ENCODE measurements at regions not wholly inside any gene's neighbourhood (a gene's known extent, or its start where the extent isn't known, plus 50 kb on each side); places are given as distances from the start of the nearest gene placed in this dataset.

- Mint-ChIP-seq H3K27ac (no peak overlapping the region), H3K4me3 (no peak overlapping the region), H3K4me1 (ENCODE audit: low read depth) (no peaks in the 10 kb centered on the region), H3K9me3 (peaks cover 22% of the 10 kb centered on the region), H3K36me3 (ENCODE audit: low read depth) (no peaks in the 10 kb centered on the region), H3K27me3 (ENCODE audit: low read depth) (no peaks in the 10 kb centered on the region)
Measured at GRCh38 chr5:125587631-125588030, 835.6 kb upstream of the GRAMD2B start.

DNA sequence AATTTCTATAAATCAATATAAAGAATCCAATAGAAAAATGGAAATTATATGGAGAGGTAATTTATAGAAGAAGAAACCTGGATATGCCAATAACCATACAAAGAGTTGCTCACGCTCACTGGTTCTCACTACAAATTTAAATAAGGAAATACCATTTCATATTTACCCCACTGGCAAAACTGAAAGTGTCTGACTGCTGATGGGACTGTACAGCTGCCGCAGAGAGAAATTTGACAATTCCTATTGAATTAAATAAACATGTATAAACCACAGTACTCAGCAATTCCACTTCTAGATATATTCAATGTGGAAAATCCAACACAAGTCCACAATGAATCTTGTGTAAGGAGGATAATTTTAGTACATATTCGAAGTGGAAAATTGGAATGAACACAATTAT is 830.4 kb upstream of the GRAMD2B start:
- Mint-ChIP-seq H3K27ac (no peak overlapping the region), H3K4me3 (no peak overlapping the region), H3K27me3 (ENCODE audit: low read depth) (no peaks in the 10 kb centered on the region), H3K4me1 (ENCODE audit: low read depth) (no peaks in the 10 kb centered on the region), H3K9me3 (peaks cover 7% of the 10 kb centered on the region), H3K36me3 (ENCODE audit: low read depth) (no peaks in the 10 kb centered on the region)

- Mint-ChIP-seq H3K27ac (no peak overlapping the region), H3K4me1 (ENCODE audit: low read depth) (no peaks in the 10 kb centered on the region), H3K9me3 (peaks cover 6% of the 10 kb centered on the region), H3K36me3 (ENCODE audit: low read depth) (no peaks in the 10 kb centered on the region), H3K4me3 (no peak overlapping the region), H3K27me3 (ENCODE audit: low read depth) (no peaks in the 10 kb centered on the region)
Measured at GRCh38 chr5:125595095-125595494, 828.1 kb upstream of the GRAMD2B start.

DNA sequence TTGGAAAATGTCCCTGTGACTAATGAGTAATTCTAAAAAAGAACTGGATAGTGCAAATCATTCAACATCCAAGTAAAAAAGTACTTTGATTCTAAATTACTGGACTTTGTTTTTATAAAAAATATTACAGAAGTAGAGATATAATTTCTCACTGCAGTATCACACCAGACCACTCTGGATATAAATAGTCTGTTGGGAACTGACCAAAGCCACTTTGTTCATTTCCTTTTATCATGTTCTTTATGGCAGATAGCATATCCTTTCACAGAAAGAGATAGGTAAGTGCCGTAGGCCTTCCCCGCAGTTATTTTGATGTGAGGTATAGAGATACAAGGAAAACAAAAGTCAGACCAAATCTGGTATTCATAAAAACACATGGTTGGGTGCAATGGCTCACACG is 827.4 kb upstream of the GRAMD2B start:
- no peaks in the 10 kb centered on the region for H3K27me3 Mint-ChIP-seq (ENCODE audit: low read depth)

GRCh38 chr5:125597338-125597737 is 825.9 kb upstream of the GRAMD2B start:
- H3K36me3 Mint-ChIP-seq (ENCODE audit: low read depth), result no peaks in the 10 kb centered on the region
- H3K4me1 Mint-ChIP-seq (ENCODE audit: low read depth), result no peaks in the 10 kb centered on the region
- H3K4me3 Mint-ChIP-seq, result no peak overlapping the region
- H3K27ac Mint-ChIP-seq, result no peak overlapping the region
- no peaks in the 10 kb centered on the region for H3K9me3 Mint-ChIP-seq
- H3K27me3 Mint-ChIP-seq (ENCODE audit: low read depth), result no peaks in the 10 kb centered on the region

More for the DNA sequence above, 827.4 kb upstream of the GRAMD2B start:
- peaks cover 4% of the 10 kb centered on the region for H3K9me3 Mint-ChIP-seq
- no peaks in the 10 kb centered on the region for H3K4me1 Mint-ChIP-seq (ENCODE audit: low read depth)
- H3K36me3 Mint-ChIP-seq (ENCODE audit: low read depth), result no peaks in the 10 kb centered on the region
- no peak overlapping the region for H3K27ac Mint-ChIP-seq
- no peak overlapping the region for H3K4me3 Mint-ChIP-seq

DNA sequence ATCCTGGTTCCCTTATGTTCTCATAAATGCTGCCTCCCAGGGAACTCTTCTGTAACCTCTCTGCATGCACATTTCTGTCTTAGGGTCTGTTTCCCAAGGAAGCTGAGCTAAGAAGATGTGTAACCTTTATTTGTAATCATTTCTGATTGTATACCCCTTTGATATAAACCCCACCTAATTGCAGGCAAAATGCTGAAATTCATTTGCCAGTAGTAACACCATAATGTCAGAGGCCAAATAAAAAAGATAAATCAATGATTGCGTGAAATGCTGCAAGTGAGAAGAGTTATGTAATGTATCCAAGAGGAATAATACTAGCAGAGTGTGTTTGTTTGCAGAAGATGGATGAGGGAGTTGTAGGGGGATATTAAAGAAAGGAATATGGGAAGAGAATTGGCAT is 822.6 kb upstream of the GRAMD2B start:
- no peaks in the 10 kb centered on the region for H3K4me1 Mint-ChIP-seq (ENCODE audit: low read depth)
- H3K36me3 Mint-ChIP-seq (ENCODE audit: low read depth), result no peaks in the 10 kb centered on the region
- H3K9me3 Mint-ChIP-seq, result no peaks in the 10 kb centered on the region
- no peak overlapping the region for H3K27ac Mint-ChIP-seq
- H3K27me3 Mint-ChIP-seq (ENCODE audit: low read depth), result no peaks in the 10 kb centered on the region
- H3K4me3 Mint-ChIP-seq, result no peak overlapping the region

DNA sequence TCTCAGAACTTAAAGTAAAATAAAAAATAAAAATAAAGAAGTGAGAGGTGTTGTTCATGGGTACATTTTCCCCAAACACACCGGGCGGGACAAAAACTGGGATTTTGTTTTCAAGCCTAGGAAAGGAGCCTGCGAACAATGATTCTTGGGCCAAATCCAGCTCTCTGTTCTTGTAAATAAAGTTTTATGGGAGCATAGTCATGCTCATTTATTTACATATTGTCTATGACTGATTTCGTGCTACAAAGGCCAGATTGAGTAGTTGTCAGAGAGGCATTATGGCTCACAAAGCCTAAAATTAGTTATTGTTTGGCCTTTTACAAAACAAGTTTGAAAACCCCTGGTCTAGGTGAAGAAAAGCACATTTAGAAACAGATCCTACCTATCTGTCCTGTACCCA is 821.0 kb upstream of the GRAMD2B start:
- H3K27me3 Mint-ChIP-seq (ENCODE audit: low read depth), result no peaks in the 10 kb centered on the region
- H3K27ac Mint-ChIP-seq, result no peak overlapping the region
- no peak overlapping the region for H3K4me3 Mint-ChIP-seq
- no peaks in the 10 kb centered on the region for H3K4me1 Mint-ChIP-seq (ENCODE audit: low read depth)
- no peaks in the 10 kb centered on the region for H3K36me3 Mint-ChIP-seq (ENCODE audit: low read depth)
- H3K9me3 Mint-ChIP-seq, result peaks cover 3% of the 10 kb centered on the region

DNA sequence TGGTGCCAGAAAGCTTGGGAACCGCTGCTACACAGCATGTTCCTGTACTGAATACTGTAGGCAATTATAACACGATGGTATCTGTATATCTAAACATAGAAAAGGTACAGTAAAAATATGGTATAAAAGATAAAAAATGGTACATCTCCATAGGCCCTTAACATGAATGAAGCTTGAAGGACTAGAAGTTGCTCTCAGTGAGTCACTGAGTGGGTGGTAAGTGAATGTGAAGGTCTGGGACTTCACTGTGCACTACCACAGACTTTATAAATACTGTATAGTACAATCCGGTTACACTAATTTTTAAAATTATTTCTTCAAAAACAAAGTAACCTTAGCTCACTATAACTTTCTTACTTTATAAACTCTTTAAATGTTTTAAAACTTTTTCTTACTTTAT is 819.9 kb upstream of the GRAMD2B start:
- Mint-ChIP-seq H3K27me3 (ENCODE audit: low read depth) (no peaks in the 10 kb centered on the region), H3K36me3 (ENCODE audit: low read depth) (no peaks in the 10 kb centered on the region), H3K9me3 (peaks cover 3% of the 10 kb centered on the region), H3K4me1 (ENCODE audit: low read depth) (no peaks in the 10 kb centered on the region), H3K27ac (no peak overlapping the region), H3K4me3 (no peak overlapping the region)

DNA sequence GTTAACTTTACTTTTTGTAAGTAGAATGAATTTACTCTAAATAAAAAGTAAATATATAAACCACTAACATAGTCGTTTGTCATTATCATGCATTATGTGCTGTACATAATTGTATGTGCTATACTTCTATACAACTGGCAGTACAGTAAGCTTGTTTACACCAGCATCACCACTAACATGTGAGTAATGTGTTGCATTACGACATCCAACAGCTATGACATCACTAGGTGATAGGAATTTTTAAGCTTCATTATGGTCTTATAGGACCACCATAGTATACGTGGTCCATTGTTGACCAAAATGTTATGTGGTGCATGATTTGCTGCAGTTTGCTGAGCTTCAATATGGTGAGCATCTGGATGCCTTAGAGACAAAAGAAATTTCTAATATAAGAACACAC is 819.1 kb upstream of the GRAMD2B start:
- Mint-ChIP-seq H3K4me1 (ENCODE audit: low read depth) (no peaks in the 10 kb centered on the region), H3K27me3 (ENCODE audit: low read depth) (no peaks in the 10 kb centered on the region), H3K27ac (no peak overlapping the region), H3K36me3 (ENCODE audit: low read depth) (no peaks in the 10 kb centered on the region), H3K4me3 (no peak overlapping the region), H3K9me3 (peaks cover 3% of the 10 kb centered on the region)

- no peak overlapping the region for H3K4me3 Mint-ChIP-seq
- no peaks in the 10 kb centered on the region for H3K36me3 Mint-ChIP-seq (ENCODE audit: low read depth)
- peaks cover 3% of the 10 kb centered on the region for H3K9me3 Mint-ChIP-seq
- H3K27me3 Mint-ChIP-seq (ENCODE audit: low read depth), result no peaks in the 10 kb centered on the region
- no peaks in the 10 kb centered on the region for H3K4me1 Mint-ChIP-seq (ENCODE audit: low read depth)
- H3K27ac Mint-ChIP-seq, result no peak overlapping the region
Measured at GRCh38 chr5:125607018-125607417, 816.2 kb upstream of the GRAMD2B start.

- H3K36me3 Mint-ChIP-seq (ENCODE audit: low read depth), result no peaks in the 10 kb centered on the region
- peaks cover 3% of the 10 kb centered on the region for H3K9me3 Mint-ChIP-seq
- H3K4me1 Mint-ChIP-seq (ENCODE audit: low read depth), result no peaks in the 10 kb centered on the region
- no peak overlapping the region for H3K4me3 Mint-ChIP-seq
- no peak overlapping the region for H3K27ac Mint-ChIP-seq
- H3K27me3 Mint-ChIP-seq (ENCODE audit: low read depth), result no peaks in the 10 kb centered on the region
Measured at GRCh38 chr5:125609011-125609410, 814.2 kb upstream of the GRAMD2B start.

DNA sequence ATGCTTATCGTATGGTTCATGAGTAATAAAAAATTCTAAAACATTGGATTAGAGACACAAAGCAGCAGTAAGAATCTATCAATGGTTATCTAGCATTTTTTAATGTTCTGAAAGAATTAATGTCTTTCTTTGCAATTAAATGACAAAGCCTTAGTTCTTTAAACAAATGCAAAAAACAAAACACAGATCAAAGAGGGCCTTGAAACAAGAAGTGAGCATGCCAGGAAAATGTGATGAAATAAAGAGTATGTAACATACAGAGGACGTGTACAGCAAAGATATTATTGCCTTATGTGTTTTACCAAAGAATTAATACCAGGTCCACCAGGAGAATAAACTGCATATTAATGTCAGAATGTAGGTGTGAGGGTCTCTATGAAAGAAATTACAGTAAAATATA is 812.3 kb upstream of the GRAMD2B start:
- H3K27me3 Mint-ChIP-seq (ENCODE audit: low read depth), result no peaks in the 10 kb centered on the region
- H3K9me3 Mint-ChIP-seq, result peaks cover 3% of the 10 kb centered on the region
- no peaks in the 10 kb centered on the region for H3K4me1 Mint-ChIP-seq (ENCODE audit: low read depth)
- no peak overlapping the region for H3K27ac Mint-ChIP-seq
- no peaks in the 10 kb centered on the region for H3K36me3 Mint-ChIP-seq (ENCODE audit: low read depth)
- no peak overlapping the region for H3K4me3 Mint-ChIP-seq

DNA sequence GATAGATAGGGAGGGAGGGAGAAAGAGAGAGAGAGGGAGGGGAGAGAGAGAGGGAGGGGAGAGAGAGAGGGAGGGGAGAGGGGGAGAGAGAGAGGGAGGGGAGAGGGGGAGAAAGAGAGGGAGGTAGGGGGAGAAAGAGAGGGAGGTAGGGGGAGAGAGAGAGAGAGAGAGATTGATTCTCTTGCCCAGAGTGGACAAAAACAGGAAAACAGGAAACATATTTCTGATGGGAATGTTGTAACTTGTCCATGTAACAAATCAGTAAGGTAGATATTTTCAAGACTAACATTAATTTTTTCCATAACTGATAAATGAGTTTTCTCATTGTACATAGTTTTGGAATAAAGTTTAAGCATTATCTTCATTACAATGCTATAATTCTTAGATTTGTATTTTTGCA is 811.7 kb upstream of the GRAMD2B start:
- H3K27ac Mint-ChIP-seq, result no peak overlapping the region
- no peaks in the 10 kb centered on the region for H3K4me1 Mint-ChIP-seq (ENCODE audit: low read depth)
- H3K36me3 Mint-ChIP-seq (ENCODE audit: low read depth), result no peaks in the 10 kb centered on the region
- H3K9me3 Mint-ChIP-seq, result peaks cover 2% of the 10 kb centered on the region
- no peak overlapping the region for H3K4me3 Mint-ChIP-seq
- H3K27me3 Mint-ChIP-seq (ENCODE audit: low read depth), result no peaks in the 10 kb centered on the region

DNA sequence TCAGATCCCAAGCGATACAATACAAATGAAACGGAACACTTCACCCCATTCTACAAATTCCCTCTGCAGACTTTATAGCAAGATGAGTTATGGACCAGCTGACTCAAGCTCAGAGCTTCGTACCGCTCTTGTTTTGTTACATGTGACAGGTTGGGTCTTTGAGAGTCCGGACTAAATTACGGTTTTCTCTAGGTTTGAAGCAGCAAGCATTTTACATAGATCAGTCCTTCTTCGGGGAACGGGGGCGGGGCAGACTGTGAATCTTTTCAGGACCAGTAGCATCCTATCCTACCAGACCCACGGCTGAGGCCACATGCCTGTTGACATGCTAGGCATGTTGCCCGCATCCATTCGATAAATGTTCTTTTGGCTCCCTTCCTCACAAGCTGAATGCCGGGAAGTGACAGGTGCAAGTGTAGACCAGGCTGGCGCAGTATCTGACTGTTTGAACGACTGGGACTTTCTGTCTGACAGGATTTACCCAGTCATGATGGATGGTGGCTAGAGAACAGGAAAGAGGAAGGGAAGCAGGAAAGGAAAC is 811.0 kb upstream of the GRAMD2B start:
- Mint-ChIP-seq H3K27me3 (ENCODE audit: low read depth) (no peaks in the 10 kb centered on the region), H3K27ac (no peak overlapping the region), H3K4me1 (ENCODE audit: low read depth) (no peaks in the 10 kb centered on the region), H3K36me3 (ENCODE audit: low read depth) (no peaks in the 10 kb centered on the region), H3K4me3 (no peak overlapping the region), H3K9me3 (no peaks in the 10 kb centered on the region)

- H3K27me3 Mint-ChIP-seq (ENCODE audit: low read depth), result no peaks in the 10 kb centered on the region
- H3K9me3 Mint-ChIP-seq, result no peaks in the 10 kb centered on the region
- no peak overlapping the region for H3K4me3 Mint-ChIP-seq
- no peaks in the 10 kb centered on the region for H3K36me3 Mint-ChIP-seq (ENCODE audit: low read depth)
- no peak overlapping the region for H3K27ac Mint-ChIP-seq
- no peaks in the 10 kb centered on the region for H3K4me1 Mint-ChIP-seq (ENCODE audit: low read depth)
Measured at GRCh38 chr5:125612776-125613175, 810.4 kb upstream of the GRAMD2B start.

GRCh38 chr5:125630237-125630636 is 793.0 kb upstream of the GRAMD2B start:
- Mint-ChIP-seq H3K9me3 (no peaks in the 10 kb centered on the region), H3K4me1 (ENCODE audit: low read depth) (no peaks in the 10 kb centered on the region), H3K36me3 (ENCODE audit: low read depth) (no peaks in the 10 kb centered on the region), H3K27me3 (ENCODE audit: low read depth) (no peaks in the 10 kb centered on the region), H3K27ac (no peak overlapping the region), H3K4me3 (no peak overlapping the region)
